HG02763 (cell line): ENCODE measurements at regions not wholly inside any gene's neighbourhood (a gene's known extent, or its start where the extent isn't known, plus 50 kb on each side); places are given as distances from the start of the nearest gene placed in this dataset.

Source experiments
- ATAC-seq: cut with Tn5 transposase; IDR thresholded peaks from one replicate; pipeline ENCODE4 v1.9.1; 2021; ENCODE audit warnings: mild to moderate bottlenecking, moderate library complexity; ENCODE audit not compliant: unreplicated experiment

DNA sequence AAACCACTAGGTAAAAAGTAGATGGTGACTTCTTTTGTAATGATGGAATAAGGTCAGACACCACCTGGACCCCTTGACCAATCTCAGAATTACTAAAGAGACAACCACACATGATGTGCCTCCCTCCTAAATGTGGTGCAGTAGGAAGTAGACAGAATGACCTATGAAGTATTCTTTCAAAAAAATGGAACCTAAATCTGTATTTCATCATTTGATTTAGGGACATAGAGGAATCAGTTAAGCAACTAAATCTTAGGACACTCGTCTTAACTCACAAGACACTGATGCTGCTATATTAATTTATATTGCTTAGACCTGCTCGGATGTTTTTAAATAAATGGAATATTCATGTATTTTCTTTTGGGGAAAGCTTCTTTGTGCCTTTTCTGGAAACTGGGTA lies 80.9 kb upstream of the IRF2BP2 start:
- no peak for ATAC-seq

DNA sequence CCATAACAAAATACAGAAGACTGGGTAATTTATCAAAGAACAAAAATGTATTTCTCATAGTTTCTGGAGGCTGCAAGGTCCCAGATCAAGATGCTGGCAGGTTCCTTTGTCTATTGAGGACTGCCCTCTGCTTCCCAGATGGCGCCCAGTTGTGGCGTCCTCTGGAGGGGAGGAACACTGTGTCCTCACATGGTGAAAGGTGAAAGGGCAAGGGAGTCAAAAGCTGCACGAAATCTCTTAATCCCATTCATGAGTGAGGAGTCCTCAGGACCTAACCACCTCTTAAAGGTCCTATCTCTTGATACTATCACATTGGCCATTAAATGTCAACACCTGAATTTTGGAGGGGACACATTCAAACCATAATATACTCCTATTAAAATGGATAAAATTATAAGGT lies 79.3 kb upstream of the IRF2BP2 start:
- no peak for ATAC-seq

DNA sequence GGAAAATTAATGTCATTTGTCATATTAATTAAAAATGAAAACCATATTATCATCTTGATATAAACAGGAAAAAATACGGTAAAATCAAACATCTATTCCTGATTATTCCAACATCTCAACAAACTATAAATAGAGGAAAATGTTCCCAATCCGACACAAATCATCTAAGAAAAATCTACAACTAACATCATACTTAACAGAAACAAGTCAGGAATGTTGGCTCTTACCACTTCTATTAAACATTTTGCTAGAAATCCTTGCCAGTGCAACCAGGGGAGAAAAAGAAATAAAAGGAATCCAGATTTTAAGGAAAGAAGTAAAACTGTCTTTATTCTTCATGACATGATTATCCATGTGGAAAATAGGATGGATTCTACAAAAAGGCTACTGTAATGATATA lies 77.0 kb upstream of the IRF2BP2 start:
- no peak for ATAC-seq

DNA sequence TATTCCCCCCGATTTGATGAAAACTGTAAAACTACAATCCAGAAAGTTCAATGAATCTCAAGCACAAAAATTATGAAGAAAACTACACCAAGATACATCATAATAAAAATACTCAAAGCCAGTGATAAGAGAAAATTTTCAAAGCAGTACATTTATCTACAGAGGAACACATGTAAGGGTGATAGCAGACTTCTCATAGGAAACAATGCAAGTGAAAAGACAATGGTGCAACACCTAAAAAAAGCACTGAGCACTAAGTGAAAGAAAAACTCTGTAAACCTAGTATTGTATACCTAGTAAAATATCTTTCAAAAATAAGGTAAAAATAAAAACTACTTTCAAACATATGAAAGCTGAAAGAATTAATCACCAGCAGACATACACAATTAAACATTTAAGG lies 76.1 kb upstream of the IRF2BP2 start:
- no peak for ATAC-seq

DNA sequence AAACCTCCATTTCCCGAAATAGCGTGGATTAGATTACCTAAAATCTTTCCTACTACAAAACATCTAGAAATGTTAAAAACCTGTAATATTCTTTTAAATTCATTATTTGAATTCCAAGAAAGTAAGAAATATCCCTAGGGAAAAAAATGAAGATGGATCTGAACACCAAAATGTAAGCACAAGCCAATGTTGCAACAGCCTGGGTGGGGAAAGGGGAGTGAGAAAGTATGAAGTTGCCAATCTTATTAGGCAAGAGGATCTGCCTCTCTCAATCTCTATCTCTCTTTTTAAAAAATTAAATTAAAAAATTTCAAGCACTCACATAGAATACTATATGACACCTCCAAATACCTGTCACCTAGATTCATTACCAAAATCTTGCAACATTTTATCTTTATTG lies 74.9 kb upstream of the IRF2BP2 start:
- ATAC-seq, result no peak

DNA sequence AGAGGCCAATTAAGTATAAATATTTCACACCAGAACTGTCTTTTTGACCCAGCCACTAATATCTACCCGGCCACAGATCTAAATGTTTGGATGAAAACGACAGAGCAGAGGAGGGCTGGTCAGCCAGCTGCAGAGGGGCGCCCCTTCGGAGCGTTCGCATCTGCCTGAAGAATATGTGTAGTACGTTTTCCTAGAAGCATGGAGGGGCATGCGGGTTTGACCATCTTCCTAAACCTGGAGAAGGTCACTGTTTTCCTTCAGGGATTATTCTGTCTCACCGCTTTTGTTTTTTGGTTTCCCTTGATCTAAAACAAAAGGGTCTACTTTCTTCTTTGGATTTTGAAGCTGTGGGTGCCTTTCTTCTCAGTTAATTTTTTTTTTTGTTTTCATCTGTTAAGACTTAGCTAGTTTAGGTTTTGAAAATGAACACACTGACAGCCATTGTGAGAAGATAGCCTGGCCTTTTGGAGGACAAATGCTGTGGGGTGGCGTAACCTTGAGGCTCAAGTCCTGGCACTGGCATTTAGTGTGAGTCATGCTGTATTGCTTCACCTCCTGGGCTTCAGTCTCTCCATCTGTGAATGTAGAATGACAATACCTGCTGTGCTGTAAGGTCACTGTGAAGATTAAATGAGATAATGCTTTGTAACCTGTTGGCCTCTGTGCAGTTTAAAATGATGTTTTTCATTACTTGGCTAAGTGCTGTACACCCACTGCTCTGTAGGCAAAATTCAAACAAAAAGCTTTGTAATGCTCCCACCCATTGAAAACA lies 74.1 kb upstream of the IRF2BP2 start:
- no peak for ATAC-seq

DNA sequence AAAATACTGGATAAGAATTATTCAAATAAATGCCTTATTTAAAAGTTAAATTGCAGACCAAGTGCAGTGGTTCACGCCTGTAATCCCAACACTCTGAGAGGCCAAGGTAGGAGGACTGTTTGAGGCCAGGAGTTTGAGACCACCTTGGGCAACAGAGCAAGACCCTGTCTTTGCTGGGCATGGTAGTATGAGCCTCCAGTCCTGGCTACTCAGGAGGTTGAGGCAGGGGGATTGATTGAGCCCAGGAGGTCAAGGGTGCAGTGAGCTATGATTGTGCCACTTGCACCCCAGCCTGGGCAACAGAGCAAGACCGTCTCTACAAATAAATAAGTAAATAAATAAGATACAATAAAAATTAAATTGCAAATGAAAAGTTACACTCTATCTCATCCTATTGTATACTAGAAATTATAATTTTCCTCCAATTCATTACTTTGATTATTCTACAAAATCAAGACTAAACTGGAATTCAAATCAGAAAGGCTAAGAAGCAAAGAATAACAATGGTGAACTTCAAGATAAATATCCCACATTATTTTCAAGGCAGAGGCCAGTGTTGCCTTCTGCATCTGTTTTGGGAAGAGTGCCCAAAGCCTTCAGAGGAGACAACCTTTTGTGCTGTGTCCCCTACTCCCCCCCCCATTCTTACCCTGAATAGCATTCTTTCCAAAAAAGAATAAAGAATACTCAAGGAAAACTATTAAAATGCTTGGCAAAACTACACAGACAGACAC lies 73.3 kb upstream of the IRF2BP2 start:
- ATAC-seq, result no peak

DNA sequence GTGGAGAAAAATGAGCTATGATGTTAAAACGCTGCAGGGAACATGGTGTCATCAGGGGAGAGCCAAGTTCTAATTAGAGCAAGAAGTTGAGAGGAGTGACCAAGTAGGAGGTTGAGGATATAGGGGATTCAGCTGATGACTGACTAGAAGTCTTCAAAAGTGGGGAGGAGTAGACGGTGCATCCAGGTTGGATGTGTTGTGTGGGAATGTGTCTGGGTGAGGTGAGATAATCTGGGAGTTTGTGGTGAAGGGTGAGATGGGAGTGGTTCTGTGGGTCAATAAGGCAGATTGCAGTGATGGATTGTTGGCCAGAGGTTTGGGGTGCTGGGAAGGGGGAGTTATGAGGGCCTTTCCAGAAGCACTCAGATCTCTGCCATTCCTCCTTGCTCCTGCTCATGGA lies 72.0 kb upstream of the IRF2BP2 start:
- ATAC-seq, result no peak

DNA sequence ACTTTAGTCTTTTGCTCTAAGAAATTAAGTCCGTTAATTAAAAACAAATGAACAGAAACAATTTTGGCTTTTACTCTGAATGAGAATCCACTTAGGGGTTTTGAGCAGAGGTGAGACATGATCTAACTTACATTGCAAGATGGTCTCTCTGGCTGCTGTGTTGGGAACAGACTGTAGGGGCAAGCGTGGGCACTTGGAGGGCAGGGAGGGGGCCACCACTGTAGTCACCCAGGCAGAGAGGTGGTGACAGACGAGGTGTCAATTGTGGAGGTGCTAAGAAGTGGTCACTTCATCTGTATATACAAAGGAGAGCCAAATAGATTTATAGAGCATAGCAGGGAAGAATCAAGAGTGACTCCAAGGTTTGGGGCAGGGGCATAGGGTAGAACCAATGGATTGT lies 71.1 kb upstream of the IRF2BP2 start:
- no peak for ATAC-seq

DNA sequence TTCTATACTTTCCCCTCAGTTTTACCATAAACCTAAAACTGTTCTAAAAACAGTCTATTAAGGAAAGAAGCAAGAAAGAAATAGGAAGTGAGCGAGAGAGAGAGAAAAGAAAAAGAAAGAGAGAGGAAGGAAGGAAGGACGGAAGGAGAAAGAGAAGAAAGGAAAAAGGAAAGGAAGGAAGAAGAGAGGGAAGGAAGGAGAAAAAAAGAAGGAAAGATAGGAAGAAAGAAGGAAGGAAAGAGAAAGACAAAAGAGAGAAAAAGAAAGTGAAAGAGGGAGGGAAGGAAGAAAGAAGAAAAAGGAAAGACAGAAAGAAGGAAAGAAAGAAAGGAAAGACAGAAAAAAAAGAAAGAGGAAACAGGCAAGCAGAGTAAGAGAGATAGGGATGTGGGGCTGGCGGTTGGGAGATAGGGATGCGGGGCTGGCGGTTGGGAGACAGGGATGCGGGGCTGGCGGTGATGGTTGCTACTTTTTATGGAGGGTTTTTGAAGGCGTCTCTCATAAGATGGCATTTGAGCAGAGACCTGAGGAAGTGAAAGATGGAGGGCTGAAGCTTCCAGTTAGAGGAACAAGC lies 70.4 kb upstream of the IRF2BP2 start:
- ATAC-seq, result no peak

DNA sequence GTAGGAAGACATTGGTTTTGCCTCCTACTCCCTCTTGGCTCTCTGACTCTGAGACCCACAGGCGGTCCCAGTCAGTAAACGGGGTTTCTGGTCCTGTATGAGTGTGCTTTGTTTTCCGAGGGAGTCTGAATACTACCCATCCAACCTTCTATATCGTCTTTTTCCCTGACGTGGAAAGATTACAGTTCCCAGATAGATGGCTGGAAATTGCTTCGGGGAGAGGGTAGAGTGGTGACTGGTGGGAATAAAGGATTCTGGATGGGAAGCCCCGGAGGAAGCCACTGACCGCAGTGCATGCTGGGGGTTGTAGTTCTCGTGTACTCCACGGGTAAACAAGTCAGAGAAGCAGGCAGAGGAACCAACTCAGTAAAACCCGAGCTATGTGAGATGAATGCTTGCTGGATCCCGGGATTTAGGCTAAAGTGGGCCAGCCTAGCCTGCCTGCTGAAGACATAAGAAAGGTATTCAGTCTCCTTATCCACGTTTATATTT lies 66.2 kb upstream of the IRF2BP2 start:
- peak; percentile 69 for ATAC-seq

DNA sequence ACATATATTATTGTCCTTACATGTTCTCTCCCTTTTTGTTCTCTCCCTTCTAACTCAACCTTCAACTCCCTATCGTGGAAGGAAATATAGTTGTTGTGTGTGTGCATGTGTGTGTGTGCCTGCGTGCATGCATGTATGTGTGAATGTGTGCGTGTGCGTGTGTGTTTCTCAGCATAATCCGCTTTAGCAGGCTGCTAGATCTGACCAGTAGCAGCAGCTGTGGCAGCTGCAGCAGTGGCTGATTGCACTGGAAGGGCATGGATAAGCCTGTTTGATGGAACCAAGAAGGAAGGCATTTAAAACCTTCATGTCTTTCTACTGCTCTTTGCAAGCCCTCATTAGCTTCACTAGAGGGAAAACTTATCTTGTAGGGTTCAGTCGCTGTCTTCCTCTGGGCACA lies 65.6 kb upstream of the IRF2BP2 start:
- no peak for ATAC-seq

DNA sequence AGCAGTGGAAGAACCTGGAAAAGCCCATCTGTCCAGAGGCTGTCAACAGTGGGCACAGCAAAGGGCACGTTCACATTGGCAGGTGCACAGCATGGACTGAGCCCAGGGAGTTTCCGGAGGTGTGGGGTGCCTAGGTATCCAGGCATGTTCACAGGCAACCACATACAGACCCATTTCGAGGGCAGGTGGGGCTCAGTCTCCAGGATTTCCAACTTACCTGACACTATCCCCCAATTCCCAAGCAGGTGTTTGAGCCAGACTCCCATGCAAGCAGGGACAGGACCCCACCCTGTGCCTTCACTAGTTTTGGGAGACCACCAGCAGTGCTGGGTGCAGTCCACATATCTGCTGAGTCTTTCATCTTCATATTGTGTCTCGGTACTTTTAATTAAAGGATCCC lies 65.0 kb upstream of the IRF2BP2 start:
- no peak for ATAC-seq

DNA sequence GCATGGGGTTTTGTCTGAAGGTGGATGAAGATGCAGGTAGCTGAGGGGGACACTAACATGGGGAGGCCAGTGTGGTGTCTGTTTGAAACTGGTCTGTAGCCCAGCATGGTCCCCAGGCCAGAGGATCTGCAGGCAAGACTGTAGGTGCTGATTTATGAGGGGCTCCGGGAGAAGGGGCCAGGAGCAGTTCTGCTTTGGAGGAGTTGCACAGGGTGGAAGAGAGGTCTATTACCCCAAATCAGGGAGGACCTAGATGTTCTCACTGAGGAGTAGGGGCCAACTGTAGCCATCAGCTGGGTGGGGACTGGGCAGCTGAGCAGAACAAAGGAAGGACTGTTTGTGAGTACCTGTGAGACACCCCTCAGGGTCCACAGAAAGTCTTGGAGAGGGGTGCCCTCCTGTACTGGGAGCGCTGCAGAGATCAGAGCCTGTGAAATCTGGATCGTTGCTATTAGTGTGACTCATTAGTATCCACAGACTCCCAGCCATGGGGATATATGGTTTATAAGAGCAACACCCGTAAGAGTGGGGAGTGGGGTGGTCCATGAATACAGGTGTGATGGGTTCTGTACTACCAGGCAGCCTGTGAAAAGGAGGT lies 64.3 kb upstream of the IRF2BP2 start:
- no peak for ATAC-seq

DNA sequence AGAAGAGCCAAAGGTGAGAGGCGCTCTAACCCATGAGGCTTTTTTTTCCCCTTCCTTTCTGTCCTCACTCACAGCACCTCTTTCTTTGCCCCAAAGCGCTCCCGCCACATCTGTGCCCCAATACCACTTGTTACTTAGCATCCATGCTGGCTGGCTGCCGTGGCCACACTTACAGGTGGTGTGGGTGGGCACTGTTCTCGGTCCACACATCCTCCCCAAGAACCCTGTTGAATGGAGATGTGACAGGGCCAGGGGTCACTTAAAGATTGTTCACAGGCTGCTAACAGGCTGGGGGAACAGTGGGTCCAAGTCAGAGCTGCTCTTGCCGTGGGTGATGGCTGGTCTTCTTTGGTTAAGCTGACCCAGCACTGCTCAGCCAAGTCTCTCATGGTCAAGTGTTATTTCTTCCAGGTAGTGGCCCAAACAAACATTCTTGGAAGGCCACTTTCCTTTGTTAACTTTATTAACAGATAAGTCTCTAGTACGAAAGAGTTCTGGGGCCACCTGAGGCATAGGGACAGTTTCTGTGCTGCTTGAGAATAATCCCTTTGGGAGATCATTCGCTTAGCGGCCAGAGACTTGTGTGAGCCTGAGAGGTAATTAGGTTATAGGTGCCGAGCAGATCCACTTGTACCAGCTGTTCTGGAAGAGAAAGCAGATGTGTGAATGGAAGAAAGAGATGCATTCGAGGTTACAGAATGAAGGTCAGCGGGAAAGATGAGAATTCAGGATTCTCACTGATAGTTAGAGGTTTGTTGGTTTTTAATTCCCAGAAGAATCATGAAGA lies 62.6 kb upstream of the IRF2BP2 start:
- no peak for ATAC-seq

DNA sequence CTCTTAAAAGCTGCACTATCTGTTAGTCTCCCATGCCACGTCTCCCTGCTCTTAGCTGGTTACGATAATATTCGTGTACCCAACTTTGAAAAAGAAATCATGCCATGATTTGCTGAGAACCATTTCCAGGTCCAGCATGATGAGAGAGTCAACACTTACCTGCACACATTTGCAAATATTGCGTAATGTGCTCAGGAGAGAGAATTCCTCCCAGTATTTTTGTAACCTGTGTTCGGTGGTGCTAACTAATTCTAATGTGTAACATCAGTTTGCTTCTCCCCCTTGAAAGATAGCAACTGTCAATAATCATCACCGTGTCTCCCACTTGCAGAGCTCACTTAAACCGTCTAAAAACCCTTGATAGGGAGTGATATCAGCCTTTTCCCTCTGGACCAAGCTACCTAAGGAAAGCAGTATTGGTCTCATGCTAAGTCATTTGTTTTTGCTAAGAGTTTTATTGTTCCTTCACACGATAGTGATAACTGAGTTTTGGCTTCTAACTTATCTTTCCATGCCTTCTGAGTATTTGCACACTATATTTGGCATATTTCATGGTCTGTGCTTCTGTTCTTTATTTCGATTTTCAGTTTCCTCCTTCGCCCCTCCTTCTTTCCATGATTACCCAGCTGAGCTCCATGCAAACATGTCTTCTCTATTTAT lies 61.1 kb upstream of the IRF2BP2 start:
- no peak for ATAC-seq

DNA sequence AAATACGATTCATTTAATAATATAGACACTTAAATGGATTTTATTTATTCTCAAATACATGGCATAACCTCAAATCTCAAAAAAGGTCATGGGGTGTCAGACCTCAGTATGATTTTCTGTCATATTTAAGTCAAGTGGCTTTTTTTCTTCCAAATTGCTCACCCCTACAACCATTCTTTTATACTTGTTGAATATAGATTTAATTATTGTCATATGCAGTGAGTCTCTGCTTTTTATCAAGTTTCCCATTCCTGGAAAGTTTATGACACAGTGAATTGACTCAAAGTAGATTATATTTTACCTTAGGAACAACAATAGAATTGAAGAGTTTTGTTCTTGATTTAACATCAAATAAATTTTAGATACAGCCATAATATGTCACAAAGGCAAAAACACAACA lies 59.5 kb upstream of the IRF2BP2 start:
- no peak for ATAC-seq

DNA sequence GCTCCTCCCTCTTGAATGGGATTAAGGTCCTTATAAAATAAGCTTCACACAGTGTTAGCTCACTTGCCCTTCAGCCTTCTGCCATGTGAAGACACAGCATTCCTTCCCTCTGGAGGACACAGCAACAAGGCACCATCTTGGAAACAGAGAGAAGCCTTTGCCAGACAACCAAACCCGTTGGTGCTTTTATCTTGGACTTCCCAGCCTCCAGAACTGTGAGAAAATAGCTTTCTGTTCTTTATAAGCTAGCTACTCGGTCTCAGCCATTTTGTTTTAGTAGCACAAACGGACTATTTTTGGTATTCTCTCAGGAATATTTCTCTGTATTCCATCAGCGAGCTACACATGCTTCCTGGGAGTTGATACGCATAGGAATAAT lies 58.6 kb upstream of the IRF2BP2 start:
- ATAC-seq, result no peak

DNA sequence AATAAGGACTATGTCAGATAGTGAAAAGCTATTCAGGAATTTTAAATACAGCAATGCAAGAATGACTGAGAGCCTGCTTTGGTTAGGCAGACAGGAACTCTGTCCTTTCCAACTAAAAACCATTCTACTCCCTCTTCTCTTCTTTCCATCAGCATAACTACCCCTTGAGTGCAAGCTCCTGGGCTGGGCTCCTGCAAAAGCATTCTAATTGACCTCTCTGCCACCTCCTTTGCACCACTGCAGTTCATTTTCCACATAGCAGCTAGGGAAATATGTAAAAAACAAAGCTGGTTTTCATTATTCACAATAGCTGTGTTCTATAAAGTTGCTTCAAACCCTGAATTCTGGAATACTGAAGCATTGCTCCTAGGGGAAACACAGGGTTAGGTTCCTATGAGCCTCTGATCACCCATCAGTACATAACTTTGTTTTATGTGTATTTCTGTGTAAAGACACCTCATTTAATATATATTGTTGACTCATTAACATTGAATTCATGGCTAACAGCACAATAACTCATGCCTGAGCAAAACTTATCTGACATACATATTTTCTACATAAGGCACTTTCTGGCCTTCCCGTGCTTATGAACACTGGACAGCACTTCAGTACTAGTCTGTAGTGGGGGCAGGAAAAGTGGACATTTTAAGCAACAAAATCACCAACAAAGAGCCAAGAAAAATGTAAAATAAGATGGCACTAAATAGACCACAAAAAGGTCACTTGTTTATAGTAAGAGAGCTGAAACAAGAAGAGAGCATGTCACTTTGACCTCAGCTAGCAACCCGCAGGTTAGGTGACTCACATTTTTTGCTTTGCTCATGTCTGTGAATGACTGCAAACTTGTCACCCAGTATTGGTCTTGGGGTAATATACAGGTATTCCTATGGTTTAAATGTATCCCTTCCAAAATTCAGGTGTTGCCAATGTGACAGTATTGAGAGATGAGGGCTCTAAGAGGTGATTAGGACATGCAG lies 57.9 kb upstream of the IRF2BP2 start:
- no peak for ATAC-seq
